ENCODE measurements at regions not wholly inside any gene's neighbourhood (a gene's known extent, or its start where the extent isn't known, plus 50 kb on each side); places are given as distances from the start of the nearest gene placed in this dataset.

GRCh38 chr20:57830515-57830895 lies 120.7 kb upstream of the PMEPA1 start:
- TF ChIP-seq POLR2A (IDR thresholded peaks at IDR 0.05): no peak
- TF ChIP-seq CTCF (IDR thresholded peaks at IDR 0.05): no peak
- no peak for TF ChIP-seq POLR2AphosphoS5 (IDR thresholded peaks at IDR 0.05)

Measured in breast epithelium (tissue), 3 donors.